ENCODE measurements at regions not wholly inside any gene's neighbourhood (a gene's known extent, or its start where the extent isn't known, plus 50 kb on each side); places are given as distances from the start of the nearest gene placed in this dataset.

DNA sequence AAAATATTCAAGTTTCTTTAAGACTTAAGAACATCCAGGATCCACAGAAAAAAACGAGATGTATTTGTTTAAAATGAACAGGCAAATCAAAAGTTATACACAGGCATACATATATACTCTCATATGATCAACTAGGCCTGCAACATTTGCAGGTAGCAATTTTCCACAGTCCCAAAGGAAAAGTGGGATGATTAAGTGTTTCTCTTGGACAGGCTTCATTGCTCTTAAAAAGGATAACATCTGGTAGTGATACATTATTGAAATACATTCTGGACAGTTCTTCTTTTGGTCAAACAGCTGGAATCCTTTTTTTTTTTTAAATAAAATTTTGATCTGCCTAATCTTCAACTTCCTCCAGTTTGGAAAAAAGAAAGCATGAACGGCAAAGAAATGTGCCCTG, 114.8 kb upstream of the TDRD3 start:
- TF ChIP-seq, protein P1, sequence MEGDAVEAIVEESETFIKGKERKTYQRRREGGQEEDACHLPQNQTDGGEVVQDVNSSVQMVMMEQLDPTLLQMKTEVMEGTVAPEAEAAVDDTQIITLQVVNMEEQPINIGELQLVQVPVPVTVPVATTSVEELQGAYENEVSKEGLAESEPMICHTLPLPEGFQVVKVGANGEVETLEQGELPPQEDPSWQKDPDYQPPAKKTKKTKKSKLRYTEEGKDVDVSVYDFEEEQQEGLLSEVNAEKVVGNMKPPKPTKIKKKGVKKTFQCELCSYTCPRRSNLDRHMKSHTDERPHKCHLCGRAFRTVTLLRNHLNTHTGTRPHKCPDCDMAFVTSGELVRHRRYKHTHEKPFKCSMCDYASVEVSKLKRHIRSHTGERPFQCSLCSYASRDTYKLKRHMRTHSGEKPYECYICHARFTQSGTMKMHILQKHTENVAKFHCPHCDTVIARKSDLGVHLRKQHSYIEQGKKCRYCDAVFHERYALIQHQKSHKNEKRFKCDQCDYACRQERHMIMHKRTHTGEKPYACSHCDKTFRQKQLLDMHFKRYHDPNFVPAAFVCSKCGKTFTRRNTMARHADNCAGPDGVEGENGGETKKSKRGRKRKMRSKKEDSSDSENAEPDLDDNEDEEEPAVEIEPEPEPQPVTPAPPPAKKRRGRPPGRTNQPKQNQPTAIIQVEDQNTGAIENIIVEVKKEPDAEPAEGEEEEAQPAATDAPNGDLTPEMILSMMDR (IDR thresholded peaks at IDR 0.05; ENCODE audit: insufficient read depth, low read length, missing control alignments): no peak
- no peak overlapping the region for H3K4me3 ChIP-seq (ENCODE audit: low read depth, low read length)
- no peak for DNase-seq (ENCODE audit: low read depth, low spot score)
- POLR2A ChIA-PET: no interaction called here
- CTCF ChIA-PET: no interaction called here

DNA sequence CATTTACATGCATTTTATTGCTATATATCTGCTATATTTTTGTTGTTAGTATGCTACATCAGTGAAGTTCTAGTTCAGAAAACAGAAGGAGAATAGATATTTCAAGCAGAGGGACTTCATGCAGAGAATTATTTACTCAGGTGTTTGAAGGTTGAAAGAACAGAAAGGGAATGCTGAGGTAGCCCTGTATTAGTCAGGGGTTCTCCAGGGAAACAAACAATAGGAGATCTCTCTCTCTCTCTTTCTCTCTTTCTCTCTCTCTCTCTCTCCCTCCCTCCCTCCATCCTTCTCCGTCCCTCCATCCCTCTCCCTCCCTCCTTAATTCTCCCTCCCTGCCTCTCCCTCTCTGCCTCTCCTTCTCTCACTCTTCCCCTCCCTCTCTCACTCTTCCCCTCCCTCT, 114.3 kb upstream of the TDRD3 start:
- DNase-seq (ENCODE audit: low read depth, low spot score): no peak
- POLR2A ChIA-PET: no interaction called here

DNA sequence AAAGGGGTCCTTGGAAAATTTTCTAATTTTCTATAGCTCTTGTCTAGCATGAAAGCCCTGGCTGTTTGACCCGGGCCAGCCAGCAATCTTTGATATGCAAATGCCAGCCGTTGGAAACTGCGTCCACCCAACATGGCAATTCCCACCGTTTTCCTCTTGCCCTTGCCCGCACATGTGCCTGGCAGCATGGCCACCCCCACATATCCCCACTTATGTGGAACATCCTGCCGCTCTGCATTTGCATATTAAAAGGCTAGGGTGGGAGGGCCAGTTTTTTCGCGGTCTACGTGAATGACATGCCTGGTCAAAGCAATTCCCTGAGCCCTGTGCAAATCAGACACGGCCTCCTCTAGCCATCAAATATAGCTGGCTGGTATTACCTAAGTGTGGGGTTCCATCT, 110.3 kb upstream of the TDRD3 start:
- TF ChIP-seq, protein P1 (IDR thresholded peaks at IDR 0.05; ENCODE audit: insufficient read depth, low read length, missing control alignments): no peak
- no peak for DNase-seq (ENCODE audit: low read depth, low spot score)
- CTCF ChIA-PET: no interaction called here
- no peak overlapping the region for H3K4me3 ChIP-seq (ENCODE audit: low read depth, low read length)
- POLR2A ChIA-PET: no interaction called here

More for the DNA sequence above, 114.3 kb upstream of the TDRD3 start:
- no peak overlapping the region for H3K4me3 ChIP-seq (ENCODE audit: low read depth, low read length)
- CTCF ChIA-PET: no interaction called here
- TF ChIP-seq, protein P1 (IDR thresholded peaks at IDR 0.05; ENCODE audit: insufficient read depth, low read length, missing control alignments): no peak

DNA sequence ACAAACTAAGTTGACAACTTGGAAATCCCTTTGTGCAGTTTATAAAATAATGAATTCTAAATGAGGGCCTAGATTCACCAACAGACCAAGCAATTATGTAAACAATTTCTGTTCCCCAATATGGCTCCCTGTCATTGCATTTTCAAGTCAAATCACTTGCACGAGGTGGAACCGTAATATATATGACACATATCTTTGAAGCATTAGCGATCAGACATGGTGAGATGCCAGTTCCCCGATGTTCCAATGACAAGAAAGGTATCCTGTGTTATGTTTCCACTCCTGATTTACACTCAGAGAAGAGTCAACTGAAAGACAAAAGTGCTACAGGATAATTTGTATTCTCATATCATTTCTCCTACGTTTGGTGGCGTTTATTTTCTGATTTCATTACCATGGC, 108.5 kb upstream of the TDRD3 start:
- POLR2A ChIA-PET: no interaction called here
- DNase-seq (ENCODE audit: low read depth, low spot score): no peak
- CTCF ChIA-PET: no interaction called here
- TF ChIP-seq, protein P1 (IDR thresholded peaks at IDR 0.05; ENCODE audit: insufficient read depth, low read length, missing control alignments): no peak
- no peak overlapping the region for H3K4me3 ChIP-seq (ENCODE audit: low read depth, low read length)

DNA sequence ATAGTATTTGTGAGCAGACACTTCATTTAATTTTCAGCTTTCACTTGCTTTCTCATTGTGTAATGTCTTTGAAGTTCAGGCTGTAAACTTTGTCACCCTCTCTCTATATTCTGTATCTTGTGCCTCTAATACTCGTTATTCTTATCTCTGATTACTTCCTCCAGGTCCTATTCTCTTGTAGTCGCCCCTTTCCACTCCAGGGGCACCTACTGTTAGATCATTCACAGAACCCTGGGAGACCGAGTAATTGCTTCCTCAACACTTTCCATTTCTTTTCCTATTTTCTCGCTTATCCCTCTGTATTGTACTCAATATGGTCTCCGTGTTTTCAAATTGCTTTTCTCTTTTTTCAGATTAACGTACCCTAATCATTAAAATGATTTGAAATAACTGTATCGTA, 93.9 kb upstream of the TDRD3 start:
- H3K4me3 ChIP-seq (ENCODE audit: low read depth, low read length): no peak overlapping the region
- CTCF ChIA-PET: no interaction called here
- DNase-seq (ENCODE audit: low read depth, low spot score): no peak
- TF ChIP-seq, protein P1 (IDR thresholded peaks at IDR 0.05; ENCODE audit: insufficient read depth, low read length, missing control alignments): no peak
- POLR2A ChIA-PET: no interaction called here

DNA sequence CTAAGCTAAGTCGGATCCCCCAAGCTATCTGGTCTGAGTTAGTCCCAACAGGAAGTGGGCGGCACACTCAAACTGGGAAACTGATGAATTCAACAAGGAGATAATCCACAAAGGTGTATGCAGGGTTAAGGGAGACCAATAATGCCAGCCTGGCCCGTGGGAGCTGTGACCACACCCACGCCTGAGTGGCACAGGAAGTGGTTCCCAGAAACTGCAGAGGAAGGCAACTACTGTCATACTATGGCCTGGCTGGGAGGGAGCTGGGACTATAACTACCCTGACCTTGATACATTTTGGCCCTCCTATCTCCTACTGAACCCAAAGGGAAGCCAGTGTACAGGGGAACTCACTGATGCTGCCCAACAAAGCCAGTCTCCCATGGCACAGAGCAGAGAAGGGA, 85.5 kb upstream of the TDRD3 start:
- ChIA-PET POLR2A (no interaction called here), CTCF (no interaction called here)
- no peak overlapping the region for H3K4me3 ChIP-seq (ENCODE audit: low read depth, low read length)
- DNase-seq (ENCODE audit: low read depth, low spot score): no peak
- TF ChIP-seq, protein P1 (IDR thresholded peaks at IDR 0.05; ENCODE audit: insufficient read depth, low read length, missing control alignments): no peak
